Hematopoietic multipotent progenitor cell treated with erythropoietin and hydrocortisone succinate and interleukin-3 and kit ligand, for 4 days (in vitro differentiated cells): ENCODE measurements at regions not wholly inside any gene's neighbourhood (a gene's known extent, or its start where the extent isn't known, plus 50 kb on each side); places are given as distances from the start of the nearest gene placed in this dataset.
A peak's percentile ranks its signal among the peaks of the same experiment; 100 is the strongest.
"Not testable (repeated sequence)": the region's sequence is repeated elsewhere in the genome, so short reads cannot be mapped to it uniquely, and the experiment has no call there.

ENCODE experiments used
- DNase-seq: peaks from one replicate; pipeline ENCODE4 v3.0.0-alpha.2; 2015

- not testable (repeated sequence) for DNase-seq
Observed at GRCh38 chr5:82944267-82944666, 132.9 kb downstream of the TMEM167A start.

- peak; percentile 40 for DNase-seq
Observed at GRCh38 chr5:82942083-82942881, 134.9 kb downstream of the TMEM167A start.

DNA sequence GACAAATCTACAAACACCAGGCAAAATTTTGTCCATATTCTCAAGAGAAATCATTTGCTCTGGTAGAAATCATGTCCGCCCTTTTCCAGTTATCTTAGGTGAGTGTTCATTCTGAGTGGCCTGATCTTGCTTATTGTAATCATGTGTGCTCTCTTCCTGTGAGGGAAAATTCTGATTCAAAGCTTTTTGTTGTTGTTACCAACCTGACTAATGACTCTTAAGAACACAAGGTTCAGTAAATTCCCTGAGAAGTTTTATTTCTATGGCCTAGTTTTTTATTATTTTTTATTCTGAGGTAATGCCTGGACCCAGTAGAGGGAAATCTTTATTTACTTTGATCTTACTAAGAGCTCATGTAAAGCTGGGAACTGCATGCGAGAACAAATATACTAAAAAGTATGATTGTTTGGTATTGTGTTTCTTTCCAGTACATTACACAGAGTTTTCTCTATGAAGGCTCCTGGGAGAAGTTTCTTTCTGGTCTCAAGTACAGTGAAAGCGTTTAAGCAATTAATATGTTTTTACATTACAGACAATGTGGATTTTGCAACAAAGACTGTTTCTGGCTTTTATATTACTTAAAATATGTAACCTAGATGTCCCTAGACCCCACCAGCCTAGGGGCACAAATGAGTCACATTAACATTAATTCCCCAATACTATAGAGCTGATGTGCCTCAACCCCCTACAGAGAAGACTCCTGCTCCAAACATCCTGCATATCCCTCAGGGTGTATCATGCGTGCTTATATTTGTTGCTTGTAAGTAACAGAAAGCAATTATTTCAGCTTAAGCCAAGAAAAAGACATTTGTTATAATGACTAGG, 138.1 kb downstream of the TMEM167A start:
- no peak for DNase-seq

GRCh38 chr5:82932473-82933220, 144.5 kb downstream of the TMEM167A start:
- DNase-seq, result not testable (repeated sequence)

- DNase-seq, result no peak
Observed at GRCh38 chr5:82931110-82931509, 146.1 kb downstream of the TMEM167A start.

- no peak for DNase-seq
Observed at GRCh38 chr5:82925061-82925411, 152.2 kb downstream of the TMEM167A start.

DNA sequence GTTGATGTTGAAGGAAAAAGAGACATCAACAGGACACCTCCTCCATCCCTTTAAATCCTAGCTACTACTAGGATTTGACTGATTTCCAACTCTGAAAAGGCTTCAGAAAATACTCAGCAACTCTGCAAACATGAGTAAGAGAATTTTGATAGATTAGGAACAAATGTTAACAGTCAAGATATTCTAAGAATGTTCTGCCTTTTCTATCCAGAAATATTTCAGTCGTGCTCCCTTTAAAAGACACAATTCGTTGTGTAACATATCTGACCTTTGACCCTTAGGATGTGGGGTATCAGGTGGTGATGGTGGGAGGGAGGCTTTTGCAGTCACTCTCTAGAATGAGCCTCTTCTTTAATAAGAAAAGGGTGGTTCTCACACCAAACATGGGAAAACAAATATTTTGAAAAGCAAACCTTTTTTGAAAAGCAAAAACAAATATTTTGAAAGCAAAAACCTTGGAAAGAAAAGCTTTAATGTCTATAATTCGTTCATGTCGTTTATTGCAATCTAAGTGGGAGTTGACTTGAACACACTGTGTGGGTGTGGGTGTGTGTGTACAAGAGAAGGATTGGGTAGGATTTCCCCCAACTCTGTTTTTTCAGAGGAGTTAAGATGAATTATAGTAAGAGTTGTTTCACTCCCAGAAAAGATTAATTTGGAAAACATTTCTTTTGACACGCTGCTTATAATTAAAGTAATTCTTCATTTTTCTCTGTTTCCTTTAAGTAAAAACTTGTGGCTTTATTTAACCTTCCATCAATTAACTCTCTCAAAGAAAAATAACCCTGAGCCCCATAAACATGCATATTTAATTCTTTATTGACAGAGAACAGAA, 152.8 kb downstream of the TMEM167A start:
- no peak for DNase-seq

- no peak for DNase-seq
Observed at GRCh38 chr5:82922086-82922734, 155.0 kb downstream of the TMEM167A start.

DNA sequence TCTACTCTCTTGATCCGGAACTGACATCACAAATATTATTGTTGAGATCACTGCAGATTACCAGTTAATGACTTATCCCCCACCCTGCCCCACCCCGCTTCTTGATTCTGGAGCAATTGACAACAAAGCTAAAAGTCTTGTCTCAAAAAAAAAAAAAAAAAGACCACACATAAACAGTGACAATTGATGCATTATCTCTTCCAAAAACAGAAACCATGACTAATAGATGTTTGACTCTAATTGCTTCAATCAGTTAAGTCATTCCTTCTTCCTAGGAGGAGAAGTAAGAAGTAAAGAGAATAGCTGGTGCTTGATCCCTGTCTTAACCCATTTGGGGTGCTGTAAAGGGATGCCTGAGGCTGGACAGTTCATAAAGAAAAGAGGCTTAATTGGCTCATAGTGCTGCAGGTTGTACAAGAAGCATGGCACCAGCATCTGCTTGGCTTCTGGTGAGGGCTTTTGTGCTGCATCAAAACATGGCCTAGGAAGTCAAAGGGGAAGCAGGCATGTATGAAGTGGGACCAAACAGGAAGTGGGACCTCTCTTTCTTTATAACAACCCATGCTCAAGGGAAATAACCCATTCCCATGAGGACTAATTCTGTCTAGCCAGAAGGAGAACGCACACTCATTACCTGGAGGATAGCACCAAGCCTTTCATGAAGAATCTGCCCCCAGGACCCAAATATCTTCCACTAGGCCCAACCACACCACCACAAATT, 158.7 kb downstream of the TMEM167A start:
- no peak for DNase-seq

GRCh38 chr5:82917584-82917983, 159.6 kb downstream of the TMEM167A start:
- no peak for DNase-seq

GRCh38 chr5:82913971-82914370, 163.2 kb downstream of the TMEM167A start:
- no peak for DNase-seq

- no peak for DNase-seq
Observed at GRCh38 chr5:82912462-82912861, 164.7 kb downstream of the TMEM167A start.

DNA sequence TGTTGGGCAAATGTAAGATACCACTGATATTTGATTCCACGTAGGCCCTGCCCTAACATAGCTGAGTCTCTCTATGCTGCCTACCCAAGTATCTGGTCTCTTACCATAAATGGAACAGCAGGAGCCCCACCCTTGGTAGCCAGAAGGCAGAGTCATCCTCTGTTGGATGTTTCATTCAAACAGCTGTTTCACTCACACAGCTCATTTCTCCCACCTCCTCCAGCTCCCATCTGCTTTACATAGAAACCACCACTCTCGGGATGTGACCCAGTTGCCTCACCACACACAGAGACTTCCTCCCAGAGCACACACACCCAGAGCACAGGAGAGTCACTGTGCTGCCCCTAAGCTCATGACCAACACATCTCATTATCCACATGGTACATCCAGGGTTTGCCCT, 165.3 kb downstream of the TMEM167A start:
- DNase-seq, result no peak

- DNase-seq, result no peak
Observed at GRCh38 chr5:82910905-82911304, 166.3 kb downstream of the TMEM167A start.

GRCh38 chr5:82910491-82910890, 166.7 kb downstream of the TMEM167A start:
- DNase-seq, result no peak

- no peak for DNase-seq
Observed at GRCh38 chr5:82909771-82910170, 167.4 kb downstream of the TMEM167A start.

DNA sequence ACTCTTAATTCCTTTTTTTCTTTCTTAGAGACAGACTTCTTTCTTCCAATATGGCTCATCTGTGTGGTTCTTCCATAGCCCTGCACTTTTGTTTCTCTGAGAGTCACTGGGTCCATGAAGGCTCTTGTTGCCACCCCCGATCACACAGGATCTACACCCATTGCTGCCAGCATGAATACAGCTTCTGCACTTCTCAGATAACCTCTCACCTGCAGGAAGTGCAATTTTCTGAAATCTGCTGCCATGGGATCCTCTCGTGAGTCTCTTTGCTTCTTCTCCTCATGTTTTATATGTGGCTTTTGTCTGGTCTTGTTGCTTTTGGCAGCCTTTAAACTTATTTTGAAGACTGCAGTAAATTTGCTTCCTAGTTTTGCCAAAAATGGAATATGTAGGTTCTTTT, 171.2 kb downstream of the TMEM167A start:
- DNase-seq, result no peak

DNA sequence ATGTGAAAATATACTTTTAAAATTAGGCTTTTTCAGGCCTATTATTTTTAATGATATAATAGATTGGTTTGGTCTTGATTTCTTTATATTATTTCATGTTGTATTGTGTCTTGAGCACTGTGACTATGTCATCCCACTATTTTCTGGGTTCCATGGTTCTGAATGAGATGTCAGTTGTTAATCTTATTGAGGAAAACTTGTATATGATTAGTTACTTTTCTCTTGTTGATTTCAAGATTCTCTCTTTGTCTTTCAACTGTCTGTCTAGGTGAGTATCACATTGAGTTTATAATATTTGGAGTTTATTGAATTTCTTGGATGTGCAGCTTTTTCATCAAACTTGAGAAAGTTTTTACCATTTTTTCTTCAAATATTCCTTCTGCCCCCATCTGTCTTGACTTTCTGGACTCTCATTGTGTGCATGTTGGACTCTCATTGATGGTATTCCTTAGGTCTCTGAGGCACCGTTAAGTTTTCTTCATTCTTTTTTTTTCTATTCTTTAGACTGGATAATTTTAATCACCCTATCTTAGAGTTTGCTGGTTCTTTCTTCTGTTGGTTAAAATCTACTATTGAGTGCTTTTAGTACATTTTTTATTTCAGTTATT, 175.8 kb downstream of the TMEM167A start:
- peak; percentile 15 for DNase-seq

DNA sequence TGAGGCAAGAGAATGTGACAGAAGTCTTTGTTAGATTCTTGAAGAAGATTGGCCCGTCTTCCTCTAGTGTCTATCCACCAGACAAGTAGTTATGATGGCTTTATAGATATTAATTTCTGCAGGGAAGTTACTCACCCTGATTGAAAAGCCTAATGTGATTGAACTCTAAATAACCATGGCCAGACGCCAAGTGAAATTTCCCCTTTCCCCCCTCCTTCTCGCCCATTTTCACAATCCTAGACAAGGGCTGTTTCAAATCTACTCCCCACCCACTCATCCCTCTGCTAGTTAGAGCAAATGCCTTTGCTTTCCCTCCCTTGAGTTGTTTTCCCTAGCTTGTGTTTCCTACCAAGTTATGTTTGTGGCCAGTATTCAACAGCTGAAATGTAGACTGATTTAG, 182.5 kb downstream of the TMEM167A start:
- no peak for DNase-seq

DNA sequence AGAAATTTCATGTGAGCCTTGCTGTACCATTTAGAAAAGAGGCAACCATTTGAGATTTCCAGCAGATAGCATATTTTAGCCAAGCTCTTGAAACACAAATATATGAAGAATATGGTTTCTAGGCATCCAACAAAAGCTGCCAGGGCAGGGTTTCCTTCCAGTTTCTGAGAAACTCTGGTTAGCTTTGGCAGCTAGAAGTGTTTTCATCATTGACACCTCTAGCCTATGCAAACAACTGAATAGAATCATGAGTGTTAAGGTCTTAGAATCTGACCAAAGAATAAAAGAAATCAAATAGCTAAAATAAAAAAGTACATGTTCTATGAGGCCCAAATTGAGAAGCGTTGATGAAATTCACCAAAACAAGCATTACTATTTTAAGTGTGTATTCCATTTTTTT, 188.1 kb downstream of the TMEM167A start:
- no peak for DNase-seq

- no peak for DNase-seq
Observed at GRCh38 chr5:82886911-82887310, 190.3 kb downstream of the TMEM167A start.
